DND-41 (cell line): ENCODE measurements at regions not wholly inside any gene's neighbourhood (a gene's known extent, or its start where the extent isn't known, plus 50 kb on each side); places are given as distances from the start of the nearest gene placed in this dataset.

ENCODE experiments used
- ATAC-seq: fragments of 200-7000 bp; cut with Tn5 transposase; 3 replicates; pipeline ENCODE4 v1.9.1; 2021; ENCODE audit warnings: low read depth; ENCODE audit not compliant: insufficient read depth
- DNase-seq: peaks from one replicate; pipeline ENCODE4 v3.0.0-alpha.2; 2020
- H2AFZ ChIP-seq: 2 replicates; pipeline ENCODE4 v1.6.0; 2012; ENCODE audit warnings: low read depth, low read length
- H3K27ac ChIP-seq: 2 replicates; pipeline ENCODE4 v1.5.1; 2012; ENCODE audit warnings: low read length, inconsistent platforms
- H3K27me3 ChIP-seq: fragments of 200-600 bp; sonication (generic); 2 replicates; pipeline ENCODE4 v1.6.0; 2012; ENCODE audit warnings: low read length, mild to moderate bottlenecking, inconsistent platforms; ENCODE audit not compliant: insufficient read depth, poor library complexity
- H3K36me3 ChIP-seq: 2 replicates; pipeline ENCODE4 v1.5.1; 2012; ENCODE audit warnings: low read length, inconsistent platforms; ENCODE audit not compliant: insufficient read depth
- H3K4me1 ChIP-seq: 2 replicates; pipeline ENCODE4 v1.5.1; 2012; ENCODE audit warnings: mild to moderate bottlenecking, low read length; ENCODE audit not compliant: insufficient read depth
- H3K4me2 ChIP-seq: 2 replicates; pipeline ENCODE4 v1.6.0; 2012; ENCODE audit warnings: mild to moderate bottlenecking, moderate library complexity, low read length, inconsistent platforms; ENCODE audit not compliant: insufficient read depth
- H3K4me3 ChIP-seq, 2 experiments: fragments of 200-600 bp in 1 of 2; shearing (Covaris generic) in 1 of 2; 2 replicates each; pipeline ENCODE4 v1.5.1; 2012 to 2016; ENCODE audit warnings: inconsistent platforms in 2 of 2, low read length in 2 of 2, mild to moderate bottlenecking in 2 of 2, low read depth in 1 of 2, moderate library complexity in 1 of 2
- H3K79me2 ChIP-seq: 2 replicates; pipeline ENCODE4 v1.6.0; 2012; ENCODE audit warnings: low read length, inconsistent platforms; ENCODE audit not compliant: insufficient read depth
- H3K9ac ChIP-seq: 2 replicates; pipeline ENCODE4 v1.6.0; 2012; ENCODE audit warnings: low read depth, mild to moderate bottlenecking, inconsistent platforms, low read length, moderate library complexity
- H3K9me3 ChIP-seq: 2 replicates; pipeline ENCODE4 v1.5.1; 2012; ENCODE audit warnings: low read length, moderate library complexity, mild to moderate bottlenecking, inconsistent platforms; ENCODE audit not compliant: insufficient read depth, severe bottlenecking
- H4K20me1 ChIP-seq: 2 replicates; pipeline ENCODE4 v1.6.0; 2012; ENCODE audit warnings: low read length; ENCODE audit not compliant: insufficient read depth
- EZH2 ChIP-seq: IDR thresholded peaks from 3 replicates; pipeline ENCODE4 v1.6.1; 2012; ENCODE audit warnings: borderline replicate concordance, low read depth, mild to moderate bottlenecking, moderate library complexity, low read length, inconsistent platforms; ENCODE audit not compliant: severe bottlenecking
- TF ChIP-seq, protein P1 (sequence below): IDR thresholded peaks from 2 replicates; pipeline ENCODE4 v1.5.1; 2012; ENCODE audit warnings: borderline replicate concordance, low read length, moderate library complexity, mild to moderate bottlenecking; ENCODE audit not compliant: poor library complexity, severe bottlenecking; ENCODE audit errors: extremely low read depth

DNA sequence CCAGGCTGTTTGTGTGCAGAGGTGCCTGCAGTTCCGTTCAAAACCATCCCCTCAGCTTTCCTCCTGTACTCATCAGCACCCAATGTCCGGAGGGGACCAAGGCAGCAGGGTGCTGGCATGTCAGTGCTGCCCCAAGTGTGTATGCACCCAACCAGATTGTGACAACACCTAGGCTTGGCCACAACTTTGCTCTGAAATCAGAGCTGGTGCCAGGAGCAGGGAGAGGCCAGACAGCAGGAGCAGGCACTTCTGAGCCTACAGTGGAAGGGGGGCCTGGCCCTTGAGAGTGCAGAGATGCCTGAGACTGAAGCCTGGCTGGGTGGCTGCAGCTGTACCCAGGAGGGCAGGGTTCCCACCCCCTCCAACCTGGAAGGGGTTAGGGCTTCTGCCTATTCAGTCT, 56.5 kb upstream of the RASGEF1B start:
- H2AFZ ChIP-seq: no peak overlapping the region
- H3K9me3 ChIP-seq: peaks cover 19% of the 10 kb centered on the region
- no peak overlapping the region for H3K4me3 ChIP-seq
- H3K36me3 ChIP-seq: no peaks in the 10 kb centered on the region
- H3K9ac ChIP-seq: no peak overlapping the region
- no peak overlapping the region for H3K4me2 ChIP-seq
- TF ChIP-seq, protein P1, sequence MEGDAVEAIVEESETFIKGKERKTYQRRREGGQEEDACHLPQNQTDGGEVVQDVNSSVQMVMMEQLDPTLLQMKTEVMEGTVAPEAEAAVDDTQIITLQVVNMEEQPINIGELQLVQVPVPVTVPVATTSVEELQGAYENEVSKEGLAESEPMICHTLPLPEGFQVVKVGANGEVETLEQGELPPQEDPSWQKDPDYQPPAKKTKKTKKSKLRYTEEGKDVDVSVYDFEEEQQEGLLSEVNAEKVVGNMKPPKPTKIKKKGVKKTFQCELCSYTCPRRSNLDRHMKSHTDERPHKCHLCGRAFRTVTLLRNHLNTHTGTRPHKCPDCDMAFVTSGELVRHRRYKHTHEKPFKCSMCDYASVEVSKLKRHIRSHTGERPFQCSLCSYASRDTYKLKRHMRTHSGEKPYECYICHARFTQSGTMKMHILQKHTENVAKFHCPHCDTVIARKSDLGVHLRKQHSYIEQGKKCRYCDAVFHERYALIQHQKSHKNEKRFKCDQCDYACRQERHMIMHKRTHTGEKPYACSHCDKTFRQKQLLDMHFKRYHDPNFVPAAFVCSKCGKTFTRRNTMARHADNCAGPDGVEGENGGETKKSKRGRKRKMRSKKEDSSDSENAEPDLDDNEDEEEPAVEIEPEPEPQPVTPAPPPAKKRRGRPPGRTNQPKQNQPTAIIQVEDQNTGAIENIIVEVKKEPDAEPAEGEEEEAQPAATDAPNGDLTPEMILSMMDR: no peak
- no peaks in the 10 kb centered on the region for H3K27me3 ChIP-seq
- DNase-seq: no peak
- H3K27ac ChIP-seq: no peak overlapping the region
- H4K20me1 ChIP-seq: no peaks in the 10 kb centered on the region
- H3K4me1 ChIP-seq: no peaks in the 10 kb centered on the region
- no peaks in the 10 kb centered on the region for H3K79me2 ChIP-seq
- no peak for ATAC-seq

GRCh38 chr4:81527709-81528108, 56.0 kb upstream of the RASGEF1B start:
- H3K79me2 ChIP-seq: no peaks in the 10 kb centered on the region
- TF ChIP-seq EZH2: no peak
- TF ChIP-seq, protein P1: no peak
- H3K4me1 ChIP-seq: no peaks in the 10 kb centered on the region
- no peak overlapping the region for H3K9ac ChIP-seq
- H3K9me3 ChIP-seq: peaks cover 19% of the 10 kb centered on the region
- no peaks in the 10 kb centered on the region for H4K20me1 ChIP-seq
- no peak overlapping the region for H3K27ac ChIP-seq
- ATAC-seq (no peak), DNase-seq (no peak)
- H3K27me3 ChIP-seq: no peaks in the 10 kb centered on the region
- H3K4me2 ChIP-seq: no peak overlapping the region
- H3K4me3 ChIP-seq: no peak overlapping the region
- no peak overlapping the region for H2AFZ ChIP-seq
- no peaks in the 10 kb centered on the region for H3K36me3 ChIP-seq

DNA sequence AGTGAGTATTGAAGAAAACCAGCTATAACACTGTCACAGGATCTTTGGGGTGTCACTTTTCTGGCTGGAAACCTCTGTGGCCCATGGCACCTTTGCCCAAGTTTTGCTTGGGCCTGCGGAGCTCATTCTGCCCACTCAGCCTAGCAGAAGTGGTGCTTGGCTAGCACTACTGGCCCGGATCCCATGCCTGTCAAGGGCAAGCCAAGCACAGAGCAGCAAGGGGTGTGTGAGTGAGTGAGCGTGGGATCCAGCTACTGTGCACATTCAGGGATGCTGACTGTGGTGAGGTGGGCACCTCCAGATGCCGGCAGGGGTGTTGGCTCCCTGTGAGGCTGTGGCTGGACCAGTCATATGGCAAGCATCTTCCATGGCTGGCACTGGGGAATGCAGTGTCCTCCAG, 55.4 kb upstream of the RASGEF1B start:
- H3K4me2 ChIP-seq: no peak overlapping the region
- ATAC-seq: no peak

GRCh38 chr4:81526706-81527105, 55.0 kb upstream of the RASGEF1B start:
- ATAC-seq (no peak), DNase-seq (no peak)
- Histone ChIP-seq H3K4me1 (no peaks in the 10 kb centered on the region), H3K36me3 (no peaks in the 10 kb centered on the region), H3K4me3 (no peak overlapping the region), H3K9ac (no peak overlapping the region), H3K4me2 (no peak overlapping the region), H4K20me1 (no peaks in the 10 kb centered on the region), H3K9me3 (peaks cover 19% of the 10 kb centered on the region), H2AFZ (no peak overlapping the region), H3K27me3 (no peaks in the 10 kb centered on the region), H3K79me2 (no peaks in the 10 kb centered on the region), H3K27ac (no peak overlapping the region)
- TF ChIP-seq, protein P1: no peak
- TF ChIP-seq EZH2: no peak

More for the DNA sequence above, 55.4 kb upstream of the RASGEF1B start:
- H3K4me1 ChIP-seq: no peaks in the 10 kb centered on the region
- no peak for DNase-seq
- H3K9ac ChIP-seq: no peak overlapping the region
- H3K9me3 ChIP-seq: peaks cover 19% of the 10 kb centered on the region
- TF ChIP-seq, protein P1: no peak
- no peak overlapping the region for H2AFZ ChIP-seq
- H3K79me2 ChIP-seq: no peaks in the 10 kb centered on the region
- no peak overlapping the region for H3K4me3 ChIP-seq
- H3K36me3 ChIP-seq: no peaks in the 10 kb centered on the region
- H4K20me1 ChIP-seq: no peaks in the 10 kb centered on the region
- H3K27me3 ChIP-seq: no peaks in the 10 kb centered on the region
- no peak overlapping the region for H3K27ac ChIP-seq
